ENCODE measurements at regions not wholly inside any gene's neighbourhood (a gene's known extent, or its start where the extent isn't known, plus 50 kb on each side); places are given as distances from the start of the nearest gene placed in this dataset.

GRCh38 chr12:71233083-71233482 is 75.3 kb upstream of the TSPAN8 start:
- no peak for DNase-seq

- DNase-seq, result no peak
These were observed 72.7 kb upstream of the TSPAN8 start for GRCh38 chr12:71230542-71230941.

- DNase-seq, result no peak
These were observed 65.3 kb upstream of the TSPAN8 start for GRCh38 chr12:71223139-71223538.

- no peak for DNase-seq
These were observed 64.6 kb upstream of the TSPAN8 start for GRCh38 chr12:71222436-71222835.

GRCh38 chr12:71220260-71220659 is 62.5 kb upstream of the TSPAN8 start:
- no peak for DNase-seq

- no peak for DNase-seq
These were observed 61.4 kb upstream of the TSPAN8 start for GRCh38 chr12:71219224-71219623.

- DNase-seq, result no peak
These were observed 60.8 kb upstream of the TSPAN8 start for GRCh38 chr12:71218616-71219015.

GRCh38 chr12:71216725-71217579 is 59.2 kb upstream of the TSPAN8 start:
- peak; percentile 64 for DNase-seq

GRCh38 chr12:71214511-71215285 is 56.9 kb upstream of the TSPAN8 start:
- no peak for DNase-seq

- no peak for DNase-seq
These were observed 50.4 kb upstream of the TSPAN8 start for GRCh38 chr12:71208053-71208685.
